Effector memory CD4-positive, alpha-beta T cell (primary cell): ENCODE measurements at regions not wholly inside any gene's neighbourhood (a gene's known extent, or its start where the extent isn't known, plus 50 kb on each side); places are given as distances from the start of the nearest gene placed in this dataset.

Experiments
- DNase-seq, 3 donors: peaks; one replicate each; pipeline ENCODE4 v3.0.0-alpha.2; 2020
- H3K27ac ChIP-seq: 2 replicates; pipeline ENCODE4 v1.7.0; 2013; ENCODE audit warnings: mild to moderate bottlenecking, low read length, moderate library complexity; ENCODE audit not compliant: insufficient read depth, poor library complexity, severe bottlenecking
- H3K27me3 ChIP-seq: replicated peaks from 2 replicates; pipeline ENCODE4 v1.7.0; 2013; ENCODE audit warnings: mild to moderate bottlenecking, low read length; ENCODE audit not compliant: insufficient read depth, control insufficient read depth, poor library complexity, severe bottlenecking
- H3K36me3 ChIP-seq: 2 replicates; pipeline ENCODE4 v1.7.0; 2013; ENCODE audit warnings: mild to moderate bottlenecking, low read length, moderate library complexity; ENCODE audit not compliant: control insufficient read depth, insufficient read depth
- H3K4me1 ChIP-seq: 2 replicates; pipeline ENCODE4 v1.7.0; 2013; ENCODE audit warnings: low read length, mild to moderate bottlenecking; ENCODE audit not compliant: control insufficient read depth, insufficient read depth, poor library complexity, severe bottlenecking
- H3K4me3 ChIP-seq: 2 replicates; pipeline ENCODE4 v1.7.0; 2013; ENCODE audit warnings: low read length, low read depth, mild to moderate bottlenecking; ENCODE audit not compliant: insufficient read depth, poor library complexity, severe bottlenecking
- H3K9me3 ChIP-seq: 2 replicates; pipeline ENCODE4 v1.7.0; 2013; ENCODE audit warnings: mild to moderate bottlenecking, low read length, moderate library complexity; ENCODE audit not compliant: control insufficient read depth

DNA sequence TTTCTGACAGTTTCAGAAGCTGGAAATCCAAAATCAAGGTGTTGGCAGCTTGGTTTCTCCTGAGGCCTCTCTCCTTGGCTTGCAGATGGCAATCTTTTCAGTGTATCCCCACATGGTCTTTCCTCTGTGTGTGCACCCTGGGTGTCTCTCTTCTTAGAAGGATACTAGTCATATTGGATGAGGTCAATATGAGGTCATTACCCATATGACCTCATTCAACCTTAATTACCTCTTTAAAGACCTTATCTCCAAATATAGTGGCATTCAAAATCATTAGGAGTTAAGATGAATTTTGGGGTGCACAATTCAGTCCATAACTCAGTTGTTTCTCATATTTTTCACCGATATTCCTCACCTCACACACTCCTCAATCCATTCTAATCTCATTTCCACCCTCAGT, 92.4 kb upstream of the TGM3 start:
- H3K4me1 ChIP-seq, result peaks cover 3% of the 10 kb centered on the region
- H3K4me3 ChIP-seq, result no peak overlapping the region
- no peak overlapping the region for H3K27ac ChIP-seq
- H3K36me3 ChIP-seq, result no peaks in the 10 kb centered on the region
- no peaks in the 10 kb centered on the region for H3K9me3 ChIP-seq
- H3K27me3 ChIP-seq, result peaks cover 4% of the 10 kb centered on the region
- DNase-seq, result no peak

- no peak for DNase-seq
- Histone ChIP-seq H3K36me3 (no peaks in the 10 kb centered on the region), H3K27ac (no peak overlapping the region), H3K27me3 (peaks cover 4% of the 10 kb centered on the region), H3K4me3 (no peak overlapping the region), H3K9me3 (no peaks in the 10 kb centered on the region), H3K4me1 (peaks cover 3% of the 10 kb centered on the region)
Measured at GRCh38 chr20:2204021-2204420, 91.8 kb upstream of the TGM3 start.

GRCh38 chr20:2206957-2207769, 88.6 kb upstream of the TGM3 start:
- no peaks in the 10 kb centered on the region for H3K9me3 ChIP-seq
- no peak overlapping the region for H3K27ac ChIP-seq
- peak in 2 of 3 donors; percentile 6 to 8 for DNase-seq
- peaks cover 3% of the 10 kb centered on the region for H3K4me1 ChIP-seq
- H3K36me3 ChIP-seq, result no peaks in the 10 kb centered on the region
- H3K4me3 ChIP-seq, result peak overlapping the region; percentile 67
- peaks cover 5% of the 10 kb centered on the region for H3K27me3 ChIP-seq

GRCh38 chr20:2207770-2208097, 88.1 kb upstream of the TGM3 start:
- Histone ChIP-seq H3K4me1 (peaks cover 3% of the 10 kb centered on the region), H3K27me3 (peaks cover 7% of the 10 kb centered on the region), H3K9me3 (no peaks in the 10 kb centered on the region), H3K27ac (no peak overlapping the region), H3K4me3 (peak overlapping the region; percentile 67), H3K36me3 (no peaks in the 10 kb centered on the region)
- no peak for DNase-seq

DNA sequence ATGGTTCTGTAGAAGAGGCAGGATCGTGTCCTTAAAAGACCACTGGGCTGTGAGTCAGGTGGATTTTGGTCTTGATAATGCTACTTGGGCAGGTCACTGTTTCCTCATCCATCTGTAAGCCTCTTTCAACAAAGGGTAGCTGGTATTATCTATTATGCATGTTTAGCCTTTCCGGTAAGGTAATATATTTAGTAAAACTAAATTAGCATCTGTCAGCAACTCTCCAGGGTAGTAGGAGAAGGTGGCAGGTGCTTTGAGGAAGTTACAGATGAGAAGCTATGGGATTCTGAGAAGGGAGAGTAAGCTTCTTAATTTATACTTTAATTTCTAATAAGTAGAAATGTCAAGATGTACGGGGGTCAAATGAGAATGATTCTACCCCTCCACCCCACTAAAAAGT, 86.9 kb upstream of the TGM3 start:
- Histone ChIP-seq H3K9me3 (no peaks in the 10 kb centered on the region), H3K27ac (no peak overlapping the region), H3K4me3 (no peak overlapping the region), H3K4me1 (peaks cover 3% of the 10 kb centered on the region), H3K27me3 (peaks cover 7% of the 10 kb centered on the region), H3K36me3 (no peaks in the 10 kb centered on the region)
- DNase-seq, result no peak

DNA sequence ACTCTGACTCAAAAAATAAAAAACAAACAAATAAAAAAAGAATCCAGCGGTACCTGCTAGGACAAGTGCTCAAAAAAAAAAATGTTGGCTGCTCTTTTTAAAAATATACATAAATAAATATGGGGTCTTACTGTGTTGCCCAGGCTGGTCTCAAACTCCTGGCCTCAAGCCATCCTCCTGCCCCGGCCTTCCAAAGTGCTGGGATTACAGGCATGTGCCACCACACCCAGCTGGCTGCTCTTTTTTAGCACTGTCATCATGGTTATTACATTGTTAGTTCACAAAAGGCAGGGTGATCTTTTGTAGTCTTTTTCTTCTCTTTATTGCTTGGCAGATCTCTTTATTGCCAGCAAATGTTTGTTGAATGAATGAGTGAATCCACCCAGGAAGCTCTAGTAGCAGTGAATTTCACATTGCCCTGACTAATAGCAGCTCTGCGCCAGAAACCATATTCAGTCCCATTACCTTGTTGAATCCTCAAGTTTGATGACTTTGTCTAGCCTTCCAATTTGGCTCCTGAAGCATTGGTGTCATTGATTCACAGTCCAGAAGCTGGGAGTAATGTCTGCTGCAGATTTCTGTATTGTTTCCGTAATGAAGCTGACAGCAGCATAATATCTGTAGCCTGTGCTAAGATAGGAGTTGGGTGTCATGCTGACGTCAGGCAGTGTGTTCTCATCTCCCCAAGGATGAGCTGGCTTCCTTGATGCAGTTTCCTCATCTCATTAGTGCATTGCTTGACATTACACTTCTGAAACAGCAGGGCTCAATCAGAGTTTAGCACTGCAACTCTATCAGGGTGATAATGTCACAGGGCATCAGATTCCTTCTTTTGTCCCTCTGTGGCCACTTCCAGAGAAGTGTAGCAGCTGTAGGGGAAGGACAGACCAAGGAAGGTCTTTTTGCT, 84.9 kb upstream of the TGM3 start:
- no peaks in the 10 kb centered on the region for H3K36me3 ChIP-seq
- H3K9me3 ChIP-seq, result no peaks in the 10 kb centered on the region
- no peak for DNase-seq
- peaks cover 3% of the 10 kb centered on the region for H3K4me1 ChIP-seq
- H3K27me3 ChIP-seq, result peaks cover 7% of the 10 kb centered on the region
- H3K27ac ChIP-seq, result no peak overlapping the region
- H3K4me3 ChIP-seq, result no peak overlapping the region

GRCh38 chr20:2212456-2213015, 83.3 kb upstream of the TGM3 start:
- no peak for DNase-seq
- Histone ChIP-seq H3K4me1 (peaks cover 3% of the 10 kb centered on the region), H3K9me3 (no peaks in the 10 kb centered on the region), H3K4me3 (no peak overlapping the region), H3K36me3 (no peaks in the 10 kb centered on the region), H3K27ac (no peak overlapping the region), H3K27me3 (peaks cover 7% of the 10 kb centered on the region)

- Histone ChIP-seq H3K27me3 (peaks cover 3% of the 10 kb centered on the region), H3K27ac (no peak overlapping the region), H3K36me3 (no peaks in the 10 kb centered on the region), H3K4me3 (no peak overlapping the region), H3K9me3 (no peaks in the 10 kb centered on the region), H3K4me1 (no peaks in the 10 kb centered on the region)
- no peak for DNase-seq
Measured at GRCh38 chr20:2213401-2213800, 82.4 kb upstream of the TGM3 start.

DNA sequence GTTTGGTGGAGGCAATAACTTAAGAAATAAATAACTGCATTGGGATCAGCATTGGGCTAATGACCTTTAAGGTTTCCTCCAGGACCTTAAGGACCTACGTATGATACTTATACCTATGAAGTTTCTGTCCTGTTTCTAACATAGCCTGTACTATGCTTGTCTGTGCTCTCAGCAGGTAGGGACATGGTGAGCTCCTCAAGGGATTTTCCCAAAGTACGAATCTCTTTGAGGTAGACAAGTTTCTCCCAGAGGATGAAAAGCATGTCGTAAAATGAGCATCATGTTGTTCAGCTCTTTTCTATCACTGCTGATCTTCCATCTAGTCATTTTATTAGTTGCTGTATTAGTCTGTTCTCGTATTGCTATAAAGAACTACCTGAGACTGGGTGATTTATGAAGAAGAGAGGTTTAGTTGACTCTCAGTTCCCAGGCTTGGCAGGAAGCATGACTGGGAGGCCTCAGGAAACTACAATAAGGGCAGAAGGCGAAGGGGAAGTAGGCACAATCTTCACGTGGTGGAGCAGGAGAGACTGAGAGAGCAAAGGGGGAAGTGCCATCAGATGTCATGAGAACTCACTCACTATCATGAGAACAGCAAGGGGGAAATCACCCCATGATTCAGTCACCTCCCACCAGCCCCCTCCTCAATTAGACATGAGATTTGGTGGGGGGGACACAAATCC, 77.8 kb upstream of the TGM3 start:
- H3K27me3 ChIP-seq, result no peaks in the 10 kb centered on the region
- no peaks in the 10 kb centered on the region for H3K4me1 ChIP-seq
- peaks cover 3% of the 10 kb centered on the region for H3K9me3 ChIP-seq
- no peak overlapping the region for H3K4me3 ChIP-seq
- DNase-seq, result no peak
- H3K27ac ChIP-seq, result no peak overlapping the region
- H3K36me3 ChIP-seq, result no peaks in the 10 kb centered on the region
